ENCODE measurements at regions not wholly inside any gene's neighbourhood (a gene's known extent, or its start where the extent isn't known, plus 50 kb on each side); places are given as distances from the start of the nearest gene placed in this dataset.

DNA sequence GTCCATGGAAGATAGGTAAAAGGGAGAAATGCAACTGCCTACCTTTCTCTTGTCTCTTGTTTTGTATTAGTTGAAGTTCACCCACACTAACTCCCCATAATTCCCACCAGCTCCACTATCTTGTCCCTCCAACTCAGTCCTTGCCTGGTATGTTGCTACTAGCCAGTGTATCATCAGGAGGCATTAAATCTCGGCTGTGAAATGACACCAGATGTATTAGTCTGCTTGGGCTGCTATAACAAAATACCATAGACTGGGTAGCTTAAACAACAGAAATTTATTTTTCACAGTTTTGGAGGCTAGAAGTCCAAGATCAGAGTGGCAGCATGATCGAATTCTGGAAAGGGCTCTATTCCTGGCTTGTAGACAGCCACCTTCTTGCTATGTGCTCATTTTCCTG, 102.3 kb upstream of the WDR72 start:
- H3K4me1 ChIP-seq (ENCODE audit: control insufficient read depth, insufficient read depth, low read length), result no peaks in the 10 kb centered on the region
- TF ChIP-seq, protein P1, sequence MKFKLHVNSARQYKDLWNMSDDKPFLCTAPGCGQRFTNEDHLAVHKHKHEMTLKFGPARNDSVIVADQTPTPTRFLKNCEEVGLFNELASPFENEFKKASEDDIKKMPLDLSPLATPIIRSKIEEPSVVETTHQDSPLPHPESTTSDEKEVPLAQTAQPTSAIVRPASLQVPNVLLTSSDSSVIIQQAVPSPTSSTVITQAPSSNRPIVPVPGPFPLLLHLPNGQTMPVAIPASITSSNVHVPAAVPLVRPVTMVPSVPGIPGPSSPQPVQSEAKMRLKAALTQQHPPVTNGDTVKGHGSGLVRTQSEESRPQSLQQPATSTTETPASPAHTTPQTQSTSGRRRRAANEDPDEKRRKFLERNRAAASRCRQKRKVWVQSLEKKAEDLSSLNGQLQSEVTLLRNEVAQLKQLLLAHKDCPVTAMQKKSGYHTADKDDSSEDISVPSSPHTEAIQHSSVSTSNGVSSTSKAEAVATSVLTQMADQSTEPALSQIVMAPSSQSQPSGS (tag by site-specific recombination; IDR thresholded peaks at IDR 0.05; ENCODE audit: low read depth), result no peak
- no peak for TF ChIP-seq ZNF654 (tag by site-specific recombination; IDR thresholded peaks at IDR 0.05; ENCODE audit: low read depth)
- TF ChIP-seq, protein P2, sequence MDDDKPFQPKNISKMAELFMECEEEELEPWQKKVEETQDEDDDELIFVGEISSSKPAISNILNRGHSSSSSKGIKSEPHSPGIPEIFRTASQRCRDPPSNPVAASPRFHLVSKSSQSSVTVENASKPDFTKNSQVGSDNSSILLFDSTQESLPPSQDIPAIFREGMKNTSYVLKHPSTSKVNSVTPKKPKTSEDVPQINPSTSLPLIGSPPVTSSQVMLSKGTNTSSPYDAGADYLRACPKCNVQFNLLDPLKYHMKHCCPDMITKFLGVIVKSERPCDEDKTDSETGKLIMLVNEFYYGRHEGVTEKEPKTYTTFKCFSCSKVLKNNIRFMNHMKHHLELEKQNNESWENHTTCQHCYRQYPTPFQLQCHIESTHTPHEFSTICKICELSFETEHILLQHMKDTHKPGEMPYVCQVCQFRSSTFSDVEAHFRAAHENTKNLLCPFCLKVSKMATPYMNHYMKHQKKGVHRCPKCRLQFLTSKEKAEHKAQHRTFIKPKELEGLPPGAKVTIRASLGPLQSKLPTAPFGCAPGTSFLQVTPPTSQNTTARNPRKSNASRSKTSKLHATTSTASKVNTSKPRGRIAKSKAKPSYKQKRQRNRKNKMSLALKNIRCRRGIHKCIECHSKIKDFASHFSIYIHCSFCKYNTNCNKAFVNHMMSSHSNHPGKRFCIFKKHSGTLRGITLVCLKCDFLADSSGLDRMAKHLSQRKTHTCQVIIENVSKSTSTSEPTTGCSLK (tag by site-specific recombination; IDR thresholded peaks at IDR 0.05), result no peak
- TF ChIP-seq GLIS2 (tag by site-specific recombination; IDR thresholded peaks at IDR 0.05), result no peak
- no peak for TF ChIP-seq ZNF223 (tag by site-specific recombination; IDR thresholded peaks at IDR 0.05)
- no peak for TF ChIP-seq ZNF530 (tag by site-specific recombination; IDR thresholded peaks at IDR 0.05; ENCODE audit: low read depth)
- no peak for TF ChIP-seq ZBTB1 (tag by site-specific recombination; IDR thresholded peaks at IDR 0.05)
- no peak for TF ChIP-seq ZNF394 (tag by site-specific recombination; IDR thresholded peaks at IDR 0.05; ENCODE audit: borderline replicate concordance)
- TF ChIP-seq FEZF1 (tag by site-specific recombination; IDR thresholded peaks at IDR 0.05), result no peak
- TF ChIP-seq ZNF335 (tag by site-specific recombination; conservative IDR thresholded peaks at IDR 0.05), result no peak
- H3K27ac ChIP-seq (ENCODE audit: extremely low read depth, low read depth, low read length), result no peak overlapping the region
- no peaks in the 10 kb centered on the region for H3K36me3 ChIP-seq (ENCODE audit: control insufficient read depth in 2 of 2, insufficient read depth in 1 of 2, low read length in 2 of 2)
- ChIA-PET CTCF (no interaction called here), POLR2A (no interaction called here)
- no peaks in the 10 kb centered on the region for H3K9me3 ChIP-seq (ENCODE audit: control insufficient read depth, insufficient read depth, low read depth, low read length)
- no peak overlapping the region for H3K4me3 ChIP-seq (ENCODE audit: low read depth, low read length)

DNA sequence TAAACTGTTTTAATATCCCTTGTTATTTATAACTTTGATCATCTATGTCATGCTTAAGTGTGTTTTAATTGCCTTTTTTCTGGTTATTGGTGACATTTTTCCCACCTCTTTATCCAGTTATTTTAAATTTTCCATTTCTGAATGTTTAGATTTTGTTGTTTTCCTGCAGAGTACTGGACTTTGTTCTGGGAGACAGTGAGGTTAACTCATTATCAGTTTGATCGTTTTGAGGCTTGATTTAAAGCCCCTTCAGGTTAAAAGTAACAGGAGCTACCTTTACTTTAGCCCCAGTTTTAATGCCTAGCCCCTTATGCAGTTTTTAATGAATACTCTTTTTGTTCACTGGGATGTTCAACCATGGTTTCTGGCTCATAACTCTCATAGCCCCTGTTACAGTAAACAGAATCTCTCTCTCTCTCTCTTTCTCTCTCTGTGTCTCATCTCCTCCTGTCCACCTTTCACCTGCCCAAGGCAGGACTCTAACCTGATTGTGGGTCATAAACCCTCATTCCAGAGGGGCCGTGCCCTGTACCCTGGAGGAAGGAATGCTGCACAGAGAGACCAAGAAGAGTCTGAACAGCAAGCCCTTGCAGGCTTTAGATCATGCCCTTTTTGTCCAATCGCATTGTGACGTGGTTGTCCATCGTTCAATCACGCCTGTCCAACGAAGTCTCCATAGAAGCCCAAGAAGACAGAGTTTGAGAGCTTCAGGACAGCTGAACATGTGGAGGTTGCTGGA, 91.8 kb upstream of the WDR72 start:
- ChIA-PET CTCF (interaction anchor here (0.6 kb wide), 1 partner anchor 18 kb away, joined by 3 read pairs; no protein-coding TSS in a partner anchor), POLR2A (no interaction called here)
- H3K27ac ChIP-seq (ENCODE audit: extremely low read depth, low read depth, low read length), result no peak overlapping the region
- H3K4me1 ChIP-seq (ENCODE audit: control insufficient read depth, insufficient read depth, low read length), result no peaks in the 10 kb centered on the region
- no peaks in the 10 kb centered on the region for H3K9me3 ChIP-seq (ENCODE audit: control insufficient read depth, insufficient read depth, low read depth, low read length)
- no peak overlapping the region for H3K4me3 ChIP-seq (ENCODE audit: low read depth, low read length)
- H3K36me3 ChIP-seq (ENCODE audit: control insufficient read depth in 2 of 2, insufficient read depth in 1 of 2, low read length in 2 of 2), result no peaks in the 10 kb centered on the region
- TF ChIP-seq, protein P3, sequence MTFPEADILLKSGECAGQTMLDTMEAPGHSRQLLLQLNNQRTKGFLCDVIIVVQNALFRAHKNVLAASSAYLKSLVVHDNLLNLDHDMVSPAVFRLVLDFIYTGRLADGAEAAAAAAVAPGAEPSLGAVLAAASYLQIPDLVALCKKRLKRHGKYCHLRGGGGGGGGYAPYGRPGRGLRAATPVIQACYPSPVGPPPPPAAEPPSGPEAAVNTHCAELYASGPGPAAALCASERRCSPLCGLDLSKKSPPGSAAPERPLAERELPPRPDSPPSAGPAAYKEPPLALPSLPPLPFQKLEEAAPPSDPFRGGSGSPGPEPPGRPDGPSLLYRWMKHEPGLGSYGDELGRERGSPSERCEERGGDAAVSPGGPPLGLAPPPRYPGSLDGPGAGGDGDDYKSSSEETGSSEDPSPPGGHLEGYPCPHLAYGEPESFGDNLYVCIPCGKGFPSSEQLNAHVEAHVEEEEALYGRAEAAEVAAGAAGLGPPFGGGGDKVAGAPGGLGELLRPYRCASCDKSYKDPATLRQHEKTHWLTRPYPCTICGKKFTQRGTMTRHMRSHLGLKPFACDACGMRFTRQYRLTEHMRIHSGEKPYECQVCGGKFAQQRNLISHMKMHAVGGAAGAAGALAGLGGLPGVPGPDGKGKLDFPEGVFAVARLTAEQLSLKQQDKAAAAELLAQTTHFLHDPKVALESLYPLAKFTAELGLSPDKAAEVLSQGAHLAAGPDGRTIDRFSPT (tag by site-specific recombination; IDR thresholded peaks at IDR 0.05), result no peak
- TF ChIP-seq ZFP41 (tag by site-specific recombination; IDR thresholded peaks at IDR 0.05; ENCODE audit: borderline replicate concordance) (no peak), ZBTB48 (tag by site-specific recombination; IDR thresholded peaks at IDR 0.05) (no peak), ZNF292 (tag by site-specific recombination; IDR thresholded peaks at IDR 0.05; ENCODE audit: borderline replicate concordance, low read depth) (no peak), ZXDB (tag by site-specific recombination; IDR thresholded peaks at IDR 0.05) (no peak), ZSCAN30 (tag by site-specific recombination; IDR thresholded peaks at IDR 0.05) (no peak)
- TF ChIP-seq, protein P4, sequence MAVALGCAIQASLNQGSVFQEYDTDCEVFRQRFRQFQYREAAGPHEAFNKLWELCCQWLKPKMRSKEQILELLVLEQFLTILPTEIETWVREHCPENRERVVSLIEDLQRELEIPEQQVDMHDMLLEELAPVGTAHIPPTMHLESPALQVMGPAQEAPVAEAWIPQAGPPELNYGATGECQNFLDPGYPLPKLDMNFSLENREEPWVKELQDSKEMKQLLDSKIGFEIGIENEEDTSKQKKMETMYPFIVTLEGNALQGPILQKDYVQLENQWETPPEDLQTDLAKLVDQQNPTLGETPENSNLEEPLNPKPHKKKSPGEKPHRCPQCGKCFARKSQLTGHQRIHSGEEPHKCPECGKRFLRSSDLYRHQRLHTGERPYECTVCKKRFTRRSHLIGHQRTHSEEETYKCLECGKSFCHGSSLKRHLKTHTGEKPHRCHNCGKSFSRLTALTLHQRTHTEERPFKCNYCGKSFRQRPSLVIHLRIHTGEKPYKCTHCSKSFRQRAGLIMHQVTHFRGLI (tag by site-specific recombination; IDR thresholded peaks at IDR 0.05), result no peak
- TF ChIP-seq, protein P5, sequence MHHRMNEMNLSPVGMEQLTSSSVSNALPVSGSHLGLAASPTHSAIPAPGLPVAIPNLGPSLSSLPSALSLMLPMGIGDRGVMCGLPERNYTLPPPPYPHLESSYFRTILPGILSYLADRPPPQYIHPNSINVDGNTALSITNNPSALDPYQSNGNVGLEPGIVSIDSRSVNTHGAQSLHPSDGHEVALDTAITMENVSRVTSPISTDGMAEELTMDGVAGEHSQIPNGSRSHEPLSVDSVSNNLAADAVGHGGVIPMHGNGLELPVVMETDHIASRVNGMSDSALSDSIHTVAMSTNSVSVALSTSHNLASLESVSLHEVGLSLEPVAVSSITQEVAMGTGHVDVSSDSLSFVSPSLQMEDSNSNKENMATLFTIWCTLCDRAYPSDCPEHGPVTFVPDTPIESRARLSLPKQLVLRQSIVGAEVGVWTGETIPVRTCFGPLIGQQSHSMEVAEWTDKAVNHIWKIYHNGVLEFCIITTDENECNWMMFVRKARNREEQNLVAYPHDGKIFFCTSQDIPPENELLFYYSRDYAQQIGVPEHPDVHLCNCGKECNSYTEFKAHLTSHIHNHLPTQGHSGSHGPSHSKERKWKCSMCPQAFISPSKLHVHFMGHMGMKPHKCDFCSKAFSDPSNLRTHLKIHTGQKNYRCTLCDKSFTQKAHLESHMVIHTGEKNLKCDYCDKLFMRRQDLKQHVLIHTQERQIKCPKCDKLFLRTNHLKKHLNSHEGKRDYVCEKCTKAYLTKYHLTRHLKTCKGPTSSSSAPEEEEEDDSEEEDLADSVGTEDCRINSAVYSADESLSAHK (tag by site-specific recombination; IDR thresholded peaks at IDR 0.05), result no peak
- TF ChIP-seq, protein P6, sequence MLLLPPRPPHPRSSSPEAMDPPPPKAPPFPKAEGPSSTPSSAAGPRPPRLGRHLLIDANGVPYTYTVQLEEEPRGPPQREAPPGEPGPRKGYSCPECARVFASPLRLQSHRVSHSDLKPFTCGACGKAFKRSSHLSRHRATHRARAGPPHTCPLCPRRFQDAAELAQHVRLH (tag by site-specific recombination; IDR thresholded peaks at IDR 0.05), result no peak
- TF ChIP-seq, protein P7, sequence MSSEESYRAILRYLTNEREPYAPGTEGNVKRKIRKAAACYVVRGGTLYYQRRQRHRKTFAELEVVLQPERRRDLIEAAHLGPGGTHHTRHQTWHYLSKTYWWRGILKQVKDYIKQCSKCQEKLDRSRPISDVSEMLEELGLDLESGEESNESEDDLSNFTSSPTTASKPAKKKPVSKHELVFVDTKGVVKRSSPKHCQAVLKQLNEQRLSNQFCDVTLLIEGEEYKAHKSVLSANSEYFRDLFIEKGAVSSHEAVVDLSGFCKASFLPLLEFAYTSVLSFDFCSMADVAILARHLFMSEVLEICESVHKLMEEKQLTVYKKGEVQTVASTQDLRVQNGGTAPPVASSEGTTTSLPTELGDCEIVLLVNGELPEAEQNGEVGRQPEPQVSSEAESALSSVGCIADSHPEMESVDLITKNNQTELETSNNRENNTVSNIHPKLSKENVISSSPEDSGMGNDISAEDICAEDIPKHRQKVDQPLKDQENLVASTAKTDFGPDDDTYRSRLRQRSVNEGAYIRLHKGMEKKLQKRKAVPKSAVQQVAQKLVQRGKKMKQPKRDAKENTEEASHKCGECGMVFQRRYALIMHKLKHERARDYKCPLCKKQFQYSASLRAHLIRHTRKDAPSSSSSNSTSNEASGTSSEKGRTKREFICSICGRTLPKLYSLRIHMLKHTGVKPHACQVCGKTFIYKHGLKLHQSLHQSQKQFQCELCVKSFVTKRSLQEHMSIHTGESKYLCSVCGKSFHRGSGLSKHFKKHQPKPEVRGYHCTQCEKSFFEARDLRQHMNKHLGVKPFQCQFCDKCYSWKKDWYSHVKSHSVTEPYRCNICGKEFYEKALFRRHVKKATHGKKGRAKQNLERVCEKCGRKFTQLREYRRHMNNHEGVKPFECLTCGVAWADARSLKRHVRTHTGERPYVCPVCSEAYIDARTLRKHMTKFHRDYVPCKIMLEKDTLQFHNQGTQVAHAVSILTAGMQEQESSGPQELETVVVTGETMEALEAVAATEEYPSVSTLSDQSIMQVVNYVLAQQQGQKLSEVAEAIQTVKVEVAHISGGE (tag by site-specific recombination; conservative IDR thresholded peaks at IDR 0.05; ENCODE audit: low read depth), result no peak

Data from HEK293 (cell line).